ENCODE measurements at regions not wholly inside any gene's neighbourhood (a gene's known extent, or its start where the extent isn't known, plus 50 kb on each side); places are given as distances from the start of the nearest gene placed in this dataset.

DNA sequence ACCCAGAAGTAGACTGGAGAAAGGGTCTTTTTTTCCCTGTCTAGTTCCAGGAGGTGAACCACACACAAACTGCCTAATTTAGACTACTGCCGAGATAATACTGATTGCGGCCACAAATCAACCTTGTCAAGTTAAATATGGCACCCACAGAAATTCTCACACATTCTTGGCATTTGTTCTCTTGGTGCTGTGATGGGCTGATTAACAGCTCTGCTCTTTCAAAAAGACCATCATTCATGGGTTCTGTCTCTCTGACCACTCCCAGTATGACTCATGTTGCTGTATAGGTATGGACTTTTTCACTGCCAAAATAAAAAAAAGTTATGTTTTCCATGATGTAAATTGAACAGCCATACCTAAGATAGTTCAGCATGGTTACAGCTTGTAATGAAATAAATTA lies 1003.5 kb upstream of the LCORL start:
- ChIA-PET POLR2A (interaction anchor here (0.6 kb wide), 1 partner anchor 8 kb away, joined by 5 read pairs; no protein-coding TSS in a partner anchor), CTCF (interaction anchor here (1.1 kb wide), 1 partner anchor 21 kb away, joined by 3 read pairs; no protein-coding TSS in a partner anchor), RAD21 (ENCODE audit: unreplicated experiment) (no interaction called here), SMC1A (ENCODE audit: uncharacterized antibody, unreplicated experiment) (interaction anchor here (1.4 kb wide), 1 partner anchor 55 kb away, joined by 3 read pairs; no protein-coding TSS in a partner anchor)
- Histone ChIP-seq H3K27ac (ENCODE audit: control insufficient read depth, insufficient read depth) (no peak overlapping the region), H3K27me3 (replicated peaks in 1 of 2; ENCODE audit: control insufficient read depth in 2 of 2, insufficient read depth in 2 of 2, low read length in 1 of 2) (no peaks in the 10 kb centered on the region), H3K79me2 (ENCODE audit: control insufficient read depth, insufficient read depth, low read length) (no peaks in the 10 kb centered on the region), H3K4me3 (no peak overlapping the region), H4K20me1 (ENCODE audit: control insufficient read depth, insufficient read depth) (no peaks in the 10 kb centered on the region), H3K4me1 (ENCODE audit: control insufficient read depth, insufficient read depth, low read length) (no peaks in the 10 kb centered on the region), H3K36me3 (ENCODE audit: control insufficient read depth in 2 of 2, insufficient read depth in 2 of 2, low read length in 1 of 2) (no peaks in the 10 kb centered on the region), H3K9ac (ENCODE audit: control insufficient read depth, insufficient read depth, low read length) (no peak overlapping the region), H3K4me2 (ENCODE audit: control insufficient read depth, insufficient read depth) (no peak overlapping the region), H2AFZ (ENCODE audit: control insufficient read depth, low read depth, low read length) (no peak overlapping the region), H3K9me3 (replicated peaks; ENCODE audit: control insufficient read depth, insufficient read depth, low read length) (no peaks in the 10 kb centered on the region)
- 54% methylated on average over 2 of the region's 2 CpGs for WGBS (ENCODE audit: insufficient coverage, insufficient replicate concordance, low lambda C conversion rate, missing lambda C conversion rate)
- in situ Hi-C loops (cut with MboI): no loop called here
- intact Hi-C loops (cut with micrococcal nuclease; ENCODE audit: unreplicated experiment): no loop called here
- BruUV-seq (replicated peaks): no TSS peak
- no peak for DNase-seq (ENCODE audit: low read depth, low spot score)
- no peak for FAIRE-seq
- no peak for ATAC-seq
- TF ChIP-seq SMARCA5 (IDR thresholded peaks at IDR 0.05) (no peak), TAF1 (IDR thresholded peaks at IDR 0.05; ENCODE audit: borderline replicate concordance, low read depth, low read length) (no peak), ZNF24 (IDR thresholded peaks at IDR 0.05) (no peak), KAT2A (conservative IDR thresholded peaks at IDR 0.05; ENCODE audit: control insufficient read depth, low read depth, low read length) (no peak), NRF1 (conservative IDR thresholded peaks at IDR 0.05; ENCODE audit: low read depth, low read length) (no peak), RB1 (IDR thresholded peaks at IDR 0.05; ENCODE audit: borderline replicate concordance) (no peak), TARDBP (IDR thresholded peaks at IDR 0.05; ENCODE audit: borderline replicate concordance) (no peak), ASH2L (IDR thresholded peaks at IDR 0.05; ENCODE audit: borderline replicate concordance, low read depth) (no peak), MYC (IDR thresholded peaks at IDR 0.05; ENCODE audit: insufficient read depth, insufficient read length, insufficient replicate concordance, low read length, severe bottlenecking) (no peak), SP1 (IDR thresholded peaks at IDR 0.05; ENCODE audit: low read depth, low read length) (no peak)
- TF ChIP-seq, protein P1, sequence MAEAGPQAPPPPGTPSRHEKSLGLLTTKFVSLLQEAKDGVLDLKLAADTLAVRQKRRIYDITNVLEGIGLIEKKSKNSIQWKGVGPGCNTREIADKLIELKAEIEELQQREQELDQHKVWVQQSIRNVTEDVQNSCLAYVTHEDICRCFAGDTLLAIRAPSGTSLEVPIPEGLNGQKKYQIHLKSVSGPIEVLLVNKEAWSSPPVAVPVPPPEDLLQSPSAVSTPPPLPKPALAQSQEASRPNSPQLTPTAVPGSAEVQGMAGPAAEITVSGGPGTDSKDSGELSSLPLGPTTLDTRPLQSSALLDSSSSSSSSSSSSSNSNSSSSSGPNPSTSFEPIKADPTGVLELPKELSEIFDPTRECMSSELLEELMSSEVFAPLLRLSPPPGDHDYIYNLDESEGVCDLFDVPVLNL (IDR thresholded peaks at IDR 0.05; ENCODE audit: low read depth, low read length): no peak
- TF ChIP-seq, protein P2, sequence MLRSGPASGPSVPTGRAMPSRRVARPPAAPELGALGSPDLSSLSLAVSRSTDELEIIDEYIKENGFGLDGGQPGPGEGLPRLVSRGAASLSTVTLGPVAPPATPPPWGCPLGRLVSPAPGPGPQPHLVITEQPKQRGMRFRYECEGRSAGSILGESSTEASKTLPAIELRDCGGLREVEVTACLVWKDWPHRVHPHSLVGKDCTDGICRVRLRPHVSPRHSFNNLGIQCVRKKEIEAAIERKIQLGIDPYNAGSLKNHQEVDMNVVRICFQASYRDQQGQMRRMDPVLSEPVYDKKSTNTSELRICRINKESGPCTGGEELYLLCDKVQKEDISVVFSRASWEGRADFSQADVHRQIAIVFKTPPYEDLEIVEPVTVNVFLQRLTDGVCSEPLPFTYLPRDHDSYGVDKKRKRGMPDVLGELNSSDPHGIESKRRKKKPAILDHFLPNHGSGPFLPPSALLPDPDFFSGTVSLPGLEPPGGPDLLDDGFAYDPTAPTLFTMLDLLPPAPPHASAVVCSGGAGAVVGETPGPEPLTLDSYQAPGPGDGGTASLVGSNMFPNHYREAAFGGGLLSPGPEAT (IDR thresholded peaks at IDR 0.05; ENCODE audit: low read depth): no peak
- TF ChIP-seq, protein P3, sequence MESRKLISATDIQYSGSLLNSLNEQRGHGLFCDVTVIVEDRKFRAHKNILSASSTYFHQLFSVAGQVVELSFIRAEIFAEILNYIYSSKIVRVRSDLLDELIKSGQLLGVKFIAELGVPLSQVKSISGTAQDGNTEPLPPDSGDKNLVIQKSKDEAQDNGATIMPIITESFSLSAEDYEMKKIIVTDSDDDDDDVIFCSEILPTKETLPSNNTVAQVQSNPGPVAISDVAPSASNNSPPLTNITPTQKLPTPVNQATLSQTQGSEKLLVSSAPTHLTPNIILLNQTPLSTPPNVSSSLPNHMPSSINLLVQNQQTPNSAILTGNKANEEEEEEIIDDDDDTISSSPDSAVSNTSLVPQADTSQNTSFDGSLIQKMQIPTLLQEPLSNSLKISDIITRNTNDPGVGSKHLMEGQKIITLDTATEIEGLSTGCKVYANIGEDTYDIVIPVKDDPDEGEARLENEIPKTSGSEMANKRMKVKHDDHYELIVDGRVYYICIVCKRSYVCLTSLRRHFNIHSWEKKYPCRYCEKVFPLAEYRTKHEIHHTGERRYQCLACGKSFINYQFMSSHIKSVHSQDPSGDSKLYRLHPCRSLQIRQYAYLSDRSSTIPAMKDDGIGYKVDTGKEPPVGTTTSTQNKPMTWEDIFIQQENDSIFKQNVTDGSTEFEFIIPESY (IDR thresholded peaks at IDR 0.05): no peak
- TF ChIP-seq, protein P4, sequence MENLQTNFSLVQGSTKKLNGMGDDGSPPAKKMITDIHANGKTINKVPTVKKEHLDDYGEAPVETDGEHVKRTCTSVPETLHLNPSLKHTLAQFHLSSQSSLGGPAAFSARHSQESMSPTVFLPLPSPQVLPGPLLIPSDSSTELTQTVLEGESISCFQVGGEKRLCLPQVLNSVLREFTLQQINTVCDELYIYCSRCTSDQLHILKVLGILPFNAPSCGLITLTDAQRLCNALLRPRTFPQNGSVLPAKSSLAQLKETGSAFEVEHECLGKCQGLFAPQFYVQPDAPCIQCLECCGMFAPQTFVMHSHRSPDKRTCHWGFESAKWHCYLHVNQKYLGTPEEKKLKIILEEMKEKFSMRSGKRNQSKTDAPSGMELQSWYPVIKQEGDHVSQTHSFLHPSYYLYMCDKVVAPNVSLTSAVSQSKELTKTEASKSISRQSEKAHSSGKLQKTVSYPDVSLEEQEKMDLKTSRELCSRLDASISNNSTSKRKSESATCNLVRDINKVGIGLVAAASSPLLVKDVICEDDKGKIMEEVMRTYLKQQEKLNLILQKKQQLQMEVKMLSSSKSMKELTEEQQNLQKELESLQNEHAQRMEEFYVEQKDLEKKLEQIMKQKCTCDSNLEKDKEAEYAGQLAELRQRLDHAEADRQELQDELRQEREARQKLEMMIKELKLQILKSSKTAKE (IDR thresholded peaks at IDR 0.05; ENCODE audit: low read depth, poor library complexity, severe bottlenecking): no peak
- TF ChIP-seq, protein P5, sequence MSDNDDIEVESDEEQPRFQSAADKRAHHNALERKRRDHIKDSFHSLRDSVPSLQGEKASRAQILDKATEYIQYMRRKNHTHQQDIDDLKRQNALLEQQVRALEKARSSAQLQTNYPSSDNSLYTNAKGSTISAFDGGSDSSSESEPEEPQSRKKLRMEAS (IDR thresholded peaks at IDR 0.05; ENCODE audit: low read depth, low read length): no peak

Data from GM12878 (cell line).